Lung (tissue), 11 donors: ENCODE measurements at regions not wholly inside any gene's neighbourhood (a gene's known extent, or its start where the extent isn't known, plus 50 kb on each side); places are given as distances from the start of the nearest gene placed in this dataset.
A peak's percentile ranks its signal among the peaks of the same experiment; 100 is the strongest.

ENCODE experiments used
- ATAC-seq: fragments of 200-7000 bp; cut with Tn5 transposase; one replicate; pipeline ENCODE4 v1.9.1; 2020; ENCODE audit warnings: moderate number of reproducible peaks; ENCODE audit not compliant: insufficient read depth, low FRiP score
- DNase-seq, 3 donors: peaks; one replicate each; pipeline ENCODE4 v3.0.0-alpha.2; 2013 to 2017
- H3K27ac ChIP-seq, 2 donors: one replicate each; pipeline ENCODE4 v1.5.1; 2013; ENCODE audit warnings: mild to moderate bottlenecking in 2 of 2, moderate library complexity in 2 of 2, control low read depth in 1 of 2, inconsistent platforms in 1 of 2, low read depth in 1 of 2, low read length in 1 of 2
- H3K27me3 ChIP-seq, 3 donors: one replicate each; pipeline ENCODE4 v1.5.1; 2013; ENCODE audit warnings: low read length in 2 of 3; ENCODE audit not compliant: control insufficient read depth in 3 of 3, insufficient read depth in 3 of 3
- H3K36me3 ChIP-seq, 4 donors: one replicate each; pipeline ENCODE4 v1.5.1; 2013; ENCODE audit warnings: low read length in 4 of 4, mild to moderate bottlenecking in 1 of 4, moderate library complexity in 1 of 4; ENCODE audit not compliant: control insufficient read depth in 4 of 4, insufficient read depth in 4 of 4
- H3K4me1 ChIP-seq, 5 donors: one replicate each; pipeline ENCODE4 v1.5.1; 2013; ENCODE audit warnings: low read length in 5 of 5, mild to moderate bottlenecking in 2 of 5, moderate library complexity in 1 of 5; ENCODE audit not compliant: control insufficient read depth in 5 of 5, insufficient read depth in 5 of 5
- H3K4me3 ChIP-seq: one replicate; pipeline ENCODE4 v1.5.1; 2013; ENCODE audit warnings: mild to moderate bottlenecking, control low read depth, moderate library complexity
- H3K9ac ChIP-seq, 2 donors: one replicate each; pipeline ENCODE4 v1.5.1; 2013; ENCODE audit warnings: low read length in 2 of 2, control low read depth in 1 of 2; ENCODE audit not compliant: insufficient read depth in 1 of 2
- H3K9me3 ChIP-seq, 4 donors: one replicate each; pipeline ENCODE4 v1.5.1; 2013; ENCODE audit warnings: low read length in 3 of 4, mild to moderate bottlenecking in 1 of 4, moderate library complexity in 1 of 4; ENCODE audit not compliant: control insufficient read depth in 4 of 4, insufficient read depth in 3 of 4
- CTCF ChIP-seq: IDR thresholded peaks from 2 replicates; pipeline ENCODE4 v1.5.1; 2012; ENCODE audit warnings: mild to moderate bottlenecking; ENCODE audit errors: control extremely low read depth, extremely low read depth
- WGBS, 2 donors: extraction: QIAGEN DNeasy Blood & Tissue Kit; methylation state at CpG; one replicate each; pipeline ENCODE4 v1.1.7; 2013; 5-methylcytosine and 5-hydroxymethylcytosine counted together
- donor health status: control.
- donor health status: control.
- donor health status: Bipolar disorder and iron deficiency.
- donor health status: healthy.
- donor health status: DM: yes; HTN: yes; CAD: no.

DNA sequence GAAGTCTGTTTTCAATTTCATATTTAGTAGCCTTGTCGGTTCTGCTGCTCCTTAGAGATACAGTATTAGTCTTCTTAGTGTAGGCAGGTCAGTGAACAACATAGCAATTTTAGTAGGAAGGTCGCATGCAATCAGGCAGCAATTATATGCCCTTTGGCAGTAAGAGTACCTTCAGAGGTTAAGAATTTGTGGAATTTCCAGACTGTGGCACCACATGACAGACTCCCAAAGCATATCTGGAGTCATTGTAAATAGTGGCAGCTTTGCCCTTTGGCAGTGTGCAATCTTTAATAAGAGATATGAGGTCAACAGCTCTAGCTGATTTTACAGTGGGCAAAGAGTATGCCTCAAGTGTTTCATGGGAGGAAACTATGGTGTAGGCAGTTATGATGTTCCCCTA lies 1532.5 kb upstream of the CADM2 start:
- H3K27ac ChIP-seq, result no peak overlapping the region
- H3K9ac ChIP-seq, result no peak overlapping the region
- ATAC-seq (no peak), DNase-seq (no peak)
- no peak overlapping the region for H3K4me3 ChIP-seq
- no peaks in the 10 kb centered on the region for H3K36me3 ChIP-seq
- no peaks in the 10 kb centered on the region for H3K4me1 ChIP-seq
- no peaks in the 10 kb centered on the region for H3K27me3 ChIP-seq
- TF ChIP-seq CTCF, result no peak
- H3K9me3 ChIP-seq, result no peaks in the 10 kb centered on the region
- WGBS, 2 donors, result 70 to 81% methylated on average over 2 of the region's 2 CpGs

DNA sequence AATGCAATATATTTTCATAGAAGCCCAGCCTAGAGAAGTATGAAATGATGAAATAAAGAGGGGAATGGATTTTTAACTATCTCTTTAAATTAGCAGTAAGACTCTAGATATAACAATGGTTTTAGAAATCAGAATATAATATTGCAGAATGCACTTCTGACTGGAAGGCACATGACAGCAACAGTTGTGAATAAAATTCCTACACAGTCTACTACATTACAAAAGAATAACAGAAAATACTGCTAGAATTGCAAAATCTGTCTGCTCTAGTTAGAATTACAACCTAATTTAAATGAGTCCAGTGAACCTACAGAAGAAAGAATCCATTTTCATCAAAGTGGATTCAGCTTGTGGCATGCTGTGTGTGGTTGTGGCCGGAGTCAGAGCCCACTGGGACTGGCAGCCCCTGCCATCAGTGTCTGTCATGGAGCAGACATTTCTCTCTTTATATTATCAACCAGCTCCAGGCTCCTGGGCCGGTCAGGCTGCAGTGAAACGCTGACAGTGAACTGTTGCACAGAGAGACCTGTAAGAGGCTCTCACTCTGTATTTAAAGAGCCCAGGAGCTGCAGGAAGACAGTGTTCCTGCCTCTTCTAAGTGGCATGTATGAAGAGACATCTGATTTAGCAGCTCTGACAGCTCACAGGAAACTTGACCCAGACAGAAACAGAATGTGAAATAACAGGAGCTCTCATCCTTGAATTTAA lies 1523.8 kb upstream of the CADM2 start:
- no peak overlapping the region for H3K9ac ChIP-seq
- H3K36me3 ChIP-seq, result no peaks in the 10 kb centered on the region
- no peak overlapping the region for H3K4me3 ChIP-seq
- 35 to 58% methylated on average over 3 of the region's 3 CpGs for WGBS, 2 donors
- ATAC-seq (no peak), DNase-seq (peak in 1 of 3 donors; percentile 14)
- no peak for TF ChIP-seq CTCF
- H3K27ac ChIP-seq, result no peak overlapping the region
- peaks cover 0 to 3% (median 0%) of the 10 kb centered on the region in 4 donors for H3K9me3 ChIP-seq
- H3K4me1 ChIP-seq, result peaks cover 0 to 18% (median 0%) of the 10 kb centered on the region in 5 donors
- H3K27me3 ChIP-seq, result no peaks in the 10 kb centered on the region

DNA sequence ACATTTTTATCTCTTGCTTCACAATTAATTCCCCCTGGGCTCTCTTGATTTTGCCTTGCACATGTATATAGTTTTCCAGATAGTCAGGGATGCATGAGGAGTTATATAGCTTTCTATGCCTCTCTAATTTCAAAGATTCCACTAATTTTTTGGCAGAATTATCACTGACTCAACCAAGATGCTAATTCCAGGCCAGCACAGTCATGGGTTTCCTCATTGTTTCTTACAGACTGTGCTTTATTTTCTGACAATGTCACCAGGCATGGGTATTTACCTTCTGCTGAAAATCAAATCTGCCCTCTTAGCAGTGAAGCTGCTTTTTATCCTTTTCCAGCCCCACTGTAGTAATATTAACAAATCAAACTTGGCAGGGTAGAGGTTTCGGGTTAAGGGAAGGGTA lies 1520.6 kb upstream of the CADM2 start:
- no peaks in the 10 kb centered on the region for H3K27me3 ChIP-seq
- TF ChIP-seq CTCF, result no peak
- ATAC-seq, result no peak
- 79 to 83% methylated on average over 1 of the region's 1 CpG for WGBS, 2 donors
- H3K4me3 ChIP-seq, result no peak overlapping the region
- H3K36me3 ChIP-seq, result no peaks in the 10 kb centered on the region
- H3K9me3 ChIP-seq, result peaks cover 0 to 7% (median 0%) of the 10 kb centered on the region in 4 donors
- no peak overlapping the region for H3K27ac ChIP-seq
- peaks cover 0 to 18% (median 0%) of the 10 kb centered on the region in 5 donors for H3K4me1 ChIP-seq
- H3K9ac ChIP-seq, result no peak overlapping the region
- peak in 1 of 3 donors; percentile 17 for DNase-seq

DNA sequence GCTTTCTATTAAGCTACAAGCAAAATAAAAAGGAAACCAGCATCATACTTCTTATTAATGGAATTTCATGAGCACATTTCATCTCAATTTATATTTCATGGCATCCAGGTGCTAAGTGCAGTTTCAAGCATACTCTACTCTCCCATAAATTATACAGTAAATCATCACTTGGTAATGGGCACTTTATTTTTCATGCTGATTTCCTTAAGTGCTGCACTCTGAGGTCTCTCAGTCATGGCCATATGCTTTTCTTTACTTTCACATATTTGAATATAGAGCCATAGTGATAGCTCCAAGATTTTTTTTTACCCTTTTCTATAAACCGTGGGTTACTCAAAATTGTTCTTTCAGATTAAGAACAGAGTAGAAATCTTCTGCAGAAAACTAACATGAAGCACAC lies 1505.7 kb upstream of the CADM2 start:
- no peak overlapping the region for H3K9ac ChIP-seq
- no peaks in the 10 kb centered on the region for H3K36me3 ChIP-seq
- H3K4me3 ChIP-seq, result no peak overlapping the region
- H3K9me3 ChIP-seq, result no peaks in the 10 kb centered on the region
- H3K27me3 ChIP-seq, result no peaks in the 10 kb centered on the region
- peaks cover 0 to 23% (median 0%) of the 10 kb centered on the region in 5 donors for H3K4me1 ChIP-seq
- TF ChIP-seq CTCF, result no peak
- WGBS, 2 donors, result 46 to 74% methylated on average over 1 of the region's 1 CpG
- DNase-seq, result peak in 2 of 3 donors; percentile 75 to 78
- H3K27ac ChIP-seq, result no peak overlapping the region
- ATAC-seq, result no peak
